DMS114 treated with DMSO at 0.1 percent for 48 hours (cell line): ENCODE measurements at regions not wholly inside any gene's neighbourhood (a gene's known extent, or its start where the extent isn't known, plus 50 kb on each side); places are given as distances from the start of the nearest gene placed in this dataset.
"Not testable (repeated sequence)": the region's sequence is repeated elsewhere in the genome, so short reads cannot be mapped to it uniquely, and the experiment has no call there.

Experiments used
- DNase-seq: peaks from one replicate; lab custom pipeline; 2025; ENCODE audit not compliant: unreplicated experiment; lab: John Stamatoyannopoulos, UW

- DNase-seq = no peak
These were observed 381.0 kb upstream of the RPS23 start for GRCh38 chr5:82659115-82659514.

- no peak for DNase-seq
These were observed 379.0 kb upstream of the RPS23 start for GRCh38 chr5:82657033-82657699.

GRCh38 chr5:82656341-82656761 lies 378.2 kb upstream of the RPS23 start:
- DNase-seq = no peak

DNA sequence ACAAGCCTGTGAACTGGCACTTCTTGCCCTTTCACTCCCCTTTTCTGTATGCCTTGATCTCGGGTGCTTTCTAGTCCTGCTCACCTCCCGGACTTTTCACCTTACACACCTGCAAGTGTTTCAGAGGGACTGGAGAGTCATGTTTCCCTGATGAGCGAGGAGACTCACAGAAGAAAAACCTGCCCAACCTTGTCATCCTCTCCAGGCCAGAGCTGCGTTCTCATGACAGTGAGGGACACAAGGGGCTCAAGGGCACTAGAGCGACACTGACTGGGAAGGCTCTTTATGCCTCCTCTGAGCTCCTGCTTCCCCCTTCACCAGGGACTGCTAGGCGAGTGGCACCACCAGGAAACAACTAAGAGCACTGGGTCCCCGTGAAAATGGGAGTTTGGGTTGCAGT lies 376.9 kb upstream of the RPS23 start:
- DNase-seq = no peak

- no peak for DNase-seq
These were observed 371.8 kb upstream of the RPS23 start for GRCh38 chr5:82649943-82650342.

DNA sequence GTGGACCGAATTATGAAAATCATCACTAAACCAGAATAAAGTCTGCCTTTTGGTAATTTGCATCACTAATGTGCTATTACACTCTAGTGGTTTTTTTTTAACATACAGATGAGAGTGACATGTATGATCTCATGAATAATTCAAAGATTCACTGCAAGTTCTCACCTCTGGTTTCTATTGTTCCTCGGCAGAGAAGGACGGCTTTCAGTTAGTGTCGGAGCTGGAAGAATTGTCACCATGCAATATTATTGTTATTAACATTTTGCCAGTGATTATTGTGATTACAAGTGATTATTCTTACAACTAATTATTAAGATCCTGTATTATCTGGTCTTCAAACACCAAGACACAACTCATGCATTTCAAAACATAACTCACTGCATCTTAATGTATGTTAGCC lies 366.6 kb upstream of the RPS23 start:
- DNase-seq = no peak

- no peak for DNase-seq
These were observed 366.1 kb upstream of the RPS23 start for GRCh38 chr5:82644229-82644628.

DNA sequence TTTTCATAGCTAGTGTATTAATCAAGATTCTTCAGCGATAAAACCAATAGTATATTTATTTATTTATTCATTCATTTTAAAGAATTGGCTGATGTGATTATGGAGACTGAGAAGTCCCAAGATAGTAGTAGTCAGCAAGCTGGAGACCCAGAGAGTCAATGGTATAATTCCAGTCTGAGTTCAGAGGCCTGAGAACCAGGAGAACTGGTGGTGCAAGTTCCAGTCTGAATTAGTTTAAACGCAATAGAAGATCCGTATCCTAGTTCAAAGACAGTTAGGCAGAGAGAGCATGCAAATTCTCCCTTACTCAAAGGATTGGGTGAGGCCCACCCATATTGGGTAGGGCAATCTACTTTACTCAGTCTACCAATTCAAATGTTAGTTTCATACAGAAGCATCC lies 364.2 kb upstream of the RPS23 start:
- no peak for DNase-seq

DNA sequence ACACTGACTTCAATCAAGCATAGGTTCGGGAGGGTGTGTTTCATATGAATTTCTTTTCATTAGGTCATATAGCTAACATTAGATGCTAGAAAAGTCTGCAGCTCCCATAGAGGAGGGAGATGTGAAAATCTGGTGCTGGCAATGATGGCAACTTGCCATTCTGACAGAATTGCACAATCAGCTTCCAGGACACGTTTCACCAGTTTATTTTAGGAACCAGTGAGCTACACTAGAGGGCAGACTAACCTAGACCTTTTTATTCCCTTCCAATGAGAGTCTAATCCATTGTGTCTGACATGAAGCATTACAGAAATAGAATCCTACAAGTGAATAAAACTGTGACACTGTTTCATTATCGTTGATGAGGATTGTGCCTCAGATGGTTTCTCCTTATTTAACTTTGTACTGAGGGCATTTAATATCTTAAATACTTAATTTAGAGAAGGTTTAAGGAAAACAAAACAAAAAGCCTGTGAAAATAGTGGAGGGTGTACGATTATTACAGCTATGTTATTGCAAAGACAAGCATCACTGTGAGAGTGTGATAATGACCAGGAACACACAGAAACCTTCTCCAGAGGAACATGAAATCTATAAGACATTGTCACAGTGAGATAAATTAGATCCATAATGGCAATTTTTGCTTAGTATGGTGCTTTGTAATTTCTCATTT lies 363.3 kb upstream of the RPS23 start:
- peak; percentile 61 for DNase-seq

DNA sequence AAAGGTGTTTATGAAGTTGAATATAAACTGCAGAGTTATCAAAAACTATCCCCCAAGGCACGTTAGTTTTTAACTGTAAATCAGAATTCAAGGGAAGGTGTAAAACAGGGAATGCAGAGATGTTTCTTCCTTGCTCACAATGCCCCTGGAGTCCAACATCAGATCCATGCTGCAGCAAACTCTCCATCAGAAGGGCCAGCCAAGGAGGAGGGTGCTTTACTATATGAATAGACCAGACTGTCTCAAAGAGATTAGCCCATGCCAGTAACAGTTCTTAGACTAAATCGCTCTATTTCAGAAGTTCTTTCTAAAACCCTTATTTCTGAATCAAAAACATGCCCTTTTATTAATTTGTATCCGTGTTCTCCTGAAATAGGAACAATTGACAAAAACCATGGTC lies 362.8 kb upstream of the RPS23 start:
- DNase-seq = no peak

DNA sequence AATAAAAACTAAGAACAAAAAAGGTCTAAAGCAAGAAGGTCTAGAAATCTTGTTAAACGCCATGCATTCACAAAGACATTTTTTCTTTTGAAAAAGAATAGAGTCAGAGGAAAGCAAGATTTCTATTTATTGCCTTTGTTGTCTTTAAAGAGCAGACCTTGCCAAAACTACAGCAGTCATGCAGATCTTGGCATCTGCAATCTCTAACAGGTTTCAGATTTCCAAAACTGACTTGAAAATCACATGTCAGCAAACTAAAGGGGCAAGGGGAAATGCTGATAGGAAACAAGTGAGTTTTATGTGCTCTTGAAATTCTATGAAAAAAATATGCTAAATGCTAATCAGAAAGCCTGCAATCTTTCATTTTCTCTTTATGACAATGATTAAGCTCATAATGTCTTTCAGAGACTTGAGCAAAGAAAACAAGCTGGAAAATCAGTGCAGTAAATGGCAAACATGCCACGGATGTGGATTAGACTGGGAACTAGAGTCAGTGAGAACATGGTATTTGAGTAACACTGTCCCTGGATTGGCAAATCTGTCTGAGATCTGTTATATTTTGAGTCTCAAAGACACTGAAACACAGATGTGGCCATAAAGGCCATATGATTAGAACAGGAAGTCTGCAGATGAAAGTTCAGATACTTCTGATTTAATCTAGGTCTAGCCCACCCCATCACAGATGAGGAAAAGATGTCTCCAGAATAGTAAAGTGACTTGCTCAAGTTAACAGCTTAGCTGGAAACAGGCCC lies 361.4 kb upstream of the RPS23 start:
- no peak for DNase-seq

DNA sequence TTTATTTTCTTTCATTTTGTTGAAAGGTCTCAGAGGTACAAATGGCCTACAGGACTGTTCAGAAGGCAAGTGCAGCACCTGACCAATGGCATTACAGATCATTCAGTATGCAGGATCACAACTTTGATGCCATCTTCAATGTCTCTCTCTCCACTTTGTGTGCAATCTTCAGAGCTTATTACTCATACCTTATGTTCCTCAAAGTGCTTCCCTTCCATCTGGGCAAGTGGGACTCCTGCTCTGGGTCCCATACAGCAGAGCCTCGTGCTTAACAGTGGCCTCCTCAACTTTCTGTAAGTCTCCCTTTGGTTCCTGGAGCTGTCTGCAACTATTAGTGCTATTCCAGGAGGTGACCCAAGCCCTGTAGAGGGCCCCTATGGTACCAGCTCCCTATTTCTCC lies 358.4 kb upstream of the RPS23 start:
- no peak for DNase-seq

- DNase-seq = no peak
These were observed 357.6 kb upstream of the RPS23 start for GRCh38 chr5:82635561-82636288.

DNA sequence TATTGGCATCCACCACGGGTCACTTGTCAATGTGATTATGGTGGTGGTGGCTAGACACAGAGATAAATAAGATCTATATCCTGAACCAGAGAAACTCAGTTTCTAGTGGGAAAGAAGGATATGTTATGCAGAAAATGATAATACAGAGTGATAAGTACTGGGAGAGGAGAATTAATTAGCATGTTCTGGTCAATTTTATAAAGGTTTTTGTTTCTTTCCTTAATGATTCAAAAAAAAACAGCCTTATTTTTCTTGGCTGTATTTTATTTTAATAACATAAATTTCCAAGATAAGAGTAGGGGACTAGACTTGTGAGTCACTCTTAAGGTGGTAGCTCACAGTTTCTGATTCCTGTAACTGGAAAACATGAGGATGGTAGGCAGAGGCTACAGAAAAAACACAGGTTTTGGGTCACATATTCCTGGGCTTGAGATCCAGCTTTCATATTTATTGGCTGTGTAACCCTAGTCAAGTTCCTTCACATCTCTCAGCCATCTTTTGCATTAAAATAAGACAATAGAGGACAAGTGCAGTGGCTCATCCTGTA lies 350.3 kb upstream of the RPS23 start:
- DNase-seq = no peak

DNA sequence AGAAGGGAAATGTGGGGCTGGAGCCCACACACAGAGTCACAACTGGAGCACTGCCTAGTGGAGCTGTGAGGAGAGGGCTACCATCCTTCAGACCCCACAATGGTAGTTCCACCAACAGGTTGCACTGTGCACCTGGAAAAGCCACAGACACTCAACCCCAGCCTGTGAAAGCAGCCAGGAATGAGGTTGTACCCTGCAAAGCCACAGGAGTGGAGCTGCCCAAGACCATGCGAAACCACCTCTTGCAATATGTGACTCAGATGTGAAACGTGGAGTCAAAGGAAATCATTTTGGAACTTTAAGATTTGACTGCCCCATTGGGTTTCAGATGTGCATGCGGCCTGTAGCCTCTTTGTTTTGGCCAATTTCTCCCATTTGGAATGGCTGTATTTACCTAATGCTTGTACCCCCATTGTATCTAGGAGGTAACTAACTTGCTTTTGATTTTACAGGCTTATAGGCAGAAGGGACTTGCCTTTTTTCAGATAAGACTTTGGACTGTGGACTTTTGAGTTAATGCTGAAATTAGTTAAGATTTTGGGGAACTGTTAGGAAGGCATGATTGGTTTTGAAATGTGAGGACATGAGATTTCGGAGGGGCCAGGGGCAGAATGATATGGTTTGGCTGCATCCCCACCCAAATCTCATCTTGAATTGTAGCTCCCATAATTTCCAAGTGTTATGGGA lies 348.9 kb upstream of the RPS23 start:
- DNase-seq = not testable (repeated sequence)

DNA sequence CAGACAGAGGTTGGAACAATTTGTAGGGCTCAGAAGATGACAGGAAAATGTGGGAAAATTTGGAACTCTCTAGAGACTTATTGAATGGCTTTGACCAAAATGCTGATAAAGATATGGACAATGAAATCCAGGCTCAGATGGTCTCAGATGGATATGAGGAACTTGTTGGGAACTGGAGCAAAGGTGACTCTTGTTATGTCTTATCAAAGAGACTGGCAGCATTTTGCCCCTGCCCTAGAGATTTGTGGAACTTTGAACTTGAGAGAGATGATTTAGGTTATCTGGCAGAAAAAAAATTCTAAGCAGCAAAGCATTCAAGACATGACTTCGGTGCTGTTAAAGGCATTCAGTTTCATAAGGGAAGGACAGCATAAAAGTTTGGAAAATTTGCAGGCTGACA lies 347.9 kb upstream of the RPS23 start:
- DNase-seq = not testable (repeated sequence)

- no peak for DNase-seq
These were observed 345.9 kb upstream of the RPS23 start for GRCh38 chr5:82624062-82624461.

DNA sequence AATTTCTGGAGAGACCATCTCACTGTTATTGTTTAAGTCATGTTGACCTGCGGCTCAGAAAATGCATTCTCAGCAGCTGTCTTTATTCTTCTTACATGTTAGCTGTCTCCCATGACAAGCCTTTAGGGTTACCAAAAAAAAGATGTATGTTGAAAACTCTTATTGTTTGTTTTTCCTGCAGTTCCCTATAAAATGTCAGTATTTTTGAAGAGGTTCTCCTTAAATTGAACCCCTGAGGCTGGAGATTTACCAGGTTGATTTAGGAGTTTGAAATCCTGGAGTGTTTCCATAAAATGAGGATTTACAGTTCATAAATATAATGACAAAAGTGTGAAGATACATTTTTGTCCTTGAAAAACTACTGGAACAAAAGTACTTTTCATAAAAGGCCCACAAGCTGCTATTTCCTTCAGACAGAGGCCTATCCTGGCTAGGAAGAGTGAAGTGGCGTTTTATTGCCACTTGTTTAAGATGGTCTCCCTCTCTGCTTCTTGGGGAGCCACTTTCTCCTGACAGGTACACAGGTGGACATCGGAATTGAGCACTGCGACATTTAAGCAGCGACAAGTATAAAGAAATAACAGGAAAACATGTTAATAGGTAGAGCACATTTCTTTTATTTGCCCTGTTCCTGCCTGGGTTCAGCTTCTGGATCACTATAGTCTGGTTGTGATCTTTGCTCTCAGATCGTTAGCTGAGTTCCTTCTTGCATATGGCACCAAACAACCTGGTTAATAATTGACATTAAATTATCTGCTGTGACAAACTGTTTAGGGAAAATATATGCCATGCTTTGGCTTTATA lies 344.8 kb upstream of the RPS23 start:
- DNase-seq = no peak

DNA sequence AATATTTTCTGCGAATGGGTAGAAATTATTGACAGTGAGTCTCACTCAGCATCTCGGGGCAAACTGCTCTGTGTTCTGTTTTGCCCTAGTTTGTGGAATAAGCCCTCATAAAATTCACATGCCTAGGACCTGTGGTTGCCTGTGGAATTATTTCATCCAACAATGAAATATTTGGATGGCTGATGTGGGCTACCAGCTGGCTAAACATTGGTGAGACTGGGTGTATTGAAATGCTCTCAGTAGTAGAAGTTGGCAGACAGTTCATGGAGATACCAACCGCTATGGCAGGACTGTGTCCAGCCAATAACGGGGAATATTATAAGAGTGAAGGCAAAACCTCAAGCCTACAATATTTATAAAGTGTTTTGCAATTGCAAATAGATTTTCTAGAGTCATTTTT lies 344.1 kb upstream of the RPS23 start:
- DNase-seq = no peak
